Stomach (tissue), 4 donors: ENCODE measurements at regions not wholly inside any gene's neighbourhood (a gene's known extent, or its start where the extent isn't known, plus 50 kb on each side); places are given as distances from the start of the nearest gene placed in this dataset.

Experiments
- POLR2A ChIP-seq, 4 donors: fragments of 450-650 bp; IDR thresholded peaks; one replicate each; pipeline ENCODE4 v1.6.1; 2016; ENCODE audit warnings: antibody characterized with exemption in 4 of 4, control low read depth in 2 of 4, mild to moderate bottlenecking in 1 of 4, moderate library complexity in 1 of 4
- POLR2AphosphoS5 ChIP-seq, 3 donors: sonication (generic); formaldehyde crosslinking; IDR thresholded peaks; one replicate each; pipeline ENCODE4 v1.6.1; 2016; ENCODE audit warnings: antibody characterized with exemption in 3 of 3
- TF ChIP-seq, protein P1 (sequence below), 7 experiments: fragments of 450-650 bp in 4 of 7; fragments of 200-600 bp in 3 of 7; sonication (generic) in 3 of 7; IDR thresholded peaks; one replicate each; pipeline ENCODE4 v1.5.1; 2016 to 2019; ENCODE audit warnings: antibody characterized with exemption in 7 of 7, control low read depth in 2 of 7, mild to moderate bottlenecking in 1 of 7

DNA sequence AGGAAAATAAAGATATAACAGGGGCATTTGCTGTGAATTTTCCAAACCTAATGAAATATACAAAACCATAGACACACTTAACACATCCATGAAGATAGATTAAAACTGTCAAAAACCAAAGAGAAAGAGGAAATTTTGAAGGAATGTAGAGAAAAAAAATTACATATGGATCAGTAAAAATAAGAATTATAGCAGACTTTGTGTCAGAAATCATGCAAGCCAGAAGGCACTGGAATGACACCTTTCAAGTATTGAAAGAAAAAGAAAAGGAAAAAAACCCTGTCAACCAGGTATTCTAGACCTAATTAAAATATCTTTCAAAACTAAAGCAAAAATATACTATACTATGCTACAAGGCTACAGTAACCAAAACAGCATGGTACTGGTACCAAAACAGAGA, 125.8 kb upstream of the PALMD start:
- TF ChIP-seq POLR2A (IDR thresholded peaks at IDR 0.05) (no peak), POLR2AphosphoS5 (IDR thresholded peaks at IDR 0.05) (no peak)
- TF ChIP-seq, protein P1, sequence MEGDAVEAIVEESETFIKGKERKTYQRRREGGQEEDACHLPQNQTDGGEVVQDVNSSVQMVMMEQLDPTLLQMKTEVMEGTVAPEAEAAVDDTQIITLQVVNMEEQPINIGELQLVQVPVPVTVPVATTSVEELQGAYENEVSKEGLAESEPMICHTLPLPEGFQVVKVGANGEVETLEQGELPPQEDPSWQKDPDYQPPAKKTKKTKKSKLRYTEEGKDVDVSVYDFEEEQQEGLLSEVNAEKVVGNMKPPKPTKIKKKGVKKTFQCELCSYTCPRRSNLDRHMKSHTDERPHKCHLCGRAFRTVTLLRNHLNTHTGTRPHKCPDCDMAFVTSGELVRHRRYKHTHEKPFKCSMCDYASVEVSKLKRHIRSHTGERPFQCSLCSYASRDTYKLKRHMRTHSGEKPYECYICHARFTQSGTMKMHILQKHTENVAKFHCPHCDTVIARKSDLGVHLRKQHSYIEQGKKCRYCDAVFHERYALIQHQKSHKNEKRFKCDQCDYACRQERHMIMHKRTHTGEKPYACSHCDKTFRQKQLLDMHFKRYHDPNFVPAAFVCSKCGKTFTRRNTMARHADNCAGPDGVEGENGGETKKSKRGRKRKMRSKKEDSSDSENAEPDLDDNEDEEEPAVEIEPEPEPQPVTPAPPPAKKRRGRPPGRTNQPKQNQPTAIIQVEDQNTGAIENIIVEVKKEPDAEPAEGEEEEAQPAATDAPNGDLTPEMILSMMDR (IDR thresholded peaks at IDR 0.05): no peak
